HL-60 (cell line): ENCODE measurements at regions not wholly inside any gene's neighbourhood (a gene's known extent, or its start where the extent isn't known, plus 50 kb on each side); places are given as distances from the start of the nearest gene placed in this dataset.

ENCODE experiments used
- CTCF ChIP-seq: IDR thresholded peaks from one replicate; pipeline ENCODE4 v1.5.1; 2011; ENCODE audit warnings: low read length, control low read depth, inconsistent platforms; ENCODE audit not compliant: insufficient read depth
- POLR2AphosphoS5 ChIP-seq: IDR thresholded peaks from 2 replicates; pipeline ENCODE4 v1.6.1; 2012; ENCODE audit warnings: low read depth
- REST ChIP-seq: IDR thresholded peaks from 2 replicates; pipeline ENCODE4 v1.6.1; 2012; ENCODE audit warnings: low read depth; ENCODE audit not compliant: insufficient replicate concordance

- no peak for TF ChIP-seq CTCF
- no peak for TF ChIP-seq POLR2AphosphoS5
- TF ChIP-seq REST: no peak
These were observed 155.5 kb upstream of the NTF3 start for GRCh38 chr12:5276327-5276880.
